Esophagus squamous epithelium (tissue), 5 donors: ENCODE measurements at regions not wholly inside any gene's neighbourhood (a gene's known extent, or its start where the extent isn't known, plus 50 kb on each side); places are given as distances from the start of the nearest gene placed in this dataset.

Source experiments
- DNase-seq: peaks from one replicate; lab custom pipeline; 2025; lab: John Stamatoyannopoulos, UW
- H3K27ac ChIP-seq, 4 donors: fragments of 200-600 bp; sonication (generic); one replicate each; pipeline ENCODE4 v1.5.1; 2016 to 2019; ENCODE audit warnings: mild to moderate bottlenecking in 1 of 4
- H3K27me3 ChIP-seq, 4 donors: fragments of 200-600 bp; sonication (generic); 1 replicate in 3 of 4; 2 replicates in 1 of 4; pipeline versions ENCODE4 v1.5.1 to v1.6.0; 2017 to 2021; ENCODE audit warnings: antibody characterized with exemption in 1 of 4
- H3K36me3 ChIP-seq, 3 donors: fragments of 200-600 bp; sonication (generic); one replicate each; pipeline ENCODE4 v1.5.1; 2016 to 2019
- H3K4me1 ChIP-seq, 3 donors: fragments of 200-600 bp; sonication (generic); one replicate each; pipeline ENCODE4 v1.5.1; 2017 to 2019
- H3K4me3 ChIP-seq, 4 donors: fragments of 200-600 bp; sonication (generic); 1 replicate in 3 of 4; 2 replicates in 1 of 4; pipeline ENCODE4 v1.5.1; 2016 to 2019; ENCODE audit warnings: mild to moderate bottlenecking in 2 of 4, moderate library complexity in 1 of 4
- H3K9me3 ChIP-seq, 3 donors: fragments of 200-600 bp; sonication (generic); one replicate each; pipeline ENCODE4 v1.5.1; 2016 to 2019
- CTCF ChIP-seq, 6 experiments: fragments of 450-650 bp in 4 of 6; fragments of 200-600 bp in 2 of 6; sonication (generic) in 2 of 6; IDR thresholded peaks; one replicate each; pipeline ENCODE4 v1.5.1; 2016 to 2019; ENCODE audit warnings: antibody characterized with exemption in 6 of 6, mild to moderate bottlenecking in 4 of 6, moderate library complexity in 4 of 6
- POLR2A ChIP-seq, 4 donors: fragments of 450-650 bp; IDR thresholded peaks; one replicate each; pipeline ENCODE4 v1.6.1; 2017; ENCODE audit warnings: antibody characterized with exemption in 4 of 4, mild to moderate bottlenecking in 4 of 4, moderate library complexity in 3 of 4
- WGBS, 2 donors: methylation state at CpG; one replicate each; pipeline ENCODE4 v1.1.5; 2018; 5-methylcytosine and 5-hydroxymethylcytosine counted together
- intact Hi-C: fragments of 100-400 bp; cut with DNase I; formaldehyde crosslinking; loops from one replicate; pipeline ENCODE4 v1.15.0; 2022
- donor health status: DM: yes; HTN: yes; CAD: no.

- Histone ChIP-seq H3K4me3 (no peak overlapping the region), H3K4me1 (peaks cover 6 to 31% (median 7%) of the 10 kb centered on the region in 3 donors), H3K27ac (peak overlapping the region in 2 of 4 donors; percentile 22 to 28), H3K36me3 (no peaks in the 10 kb centered on the region), H3K9me3 (no peaks in the 10 kb centered on the region), H3K27me3 (no peaks in the 10 kb centered on the region)
- TF ChIP-seq POLR2A (IDR thresholded peaks at IDR 0.05) (no peak), CTCF (IDR thresholded peaks at IDR 0.05) (no peak)
- intact Hi-C loops: no loop called here
- 59 to 63% methylated on average over 4 to 8 of the region's 10 CpGs for WGBS, 2 donors
- no peak for DNase-seq
Measured at GRCh38 chr2:128442891-128443302, 124.2 kb upstream of the HS6ST1 start.

- DNase-seq: no peak
- 83 to 92% methylated on average over 4 to 5 of the region's 7 CpGs for WGBS, 2 donors
- intact Hi-C loops: no loop called here
Measured at GRCh38 chr2:128444121-128444771, 125.6 kb upstream of the HS6ST1 start.

GRCh38 chr2:128444816-128445522 lies 126.3 kb upstream of the HS6ST1 start:
- H3K36me3 ChIP-seq: no peaks in the 10 kb centered on the region
- H3K27me3 ChIP-seq: no peaks in the 10 kb centered on the region
- intact Hi-C loops: no loop called here
- no peaks in the 10 kb centered on the region for H3K9me3 ChIP-seq
- peak overlapping the region in 1 of 4 donors; percentile 33 for H3K27ac ChIP-seq
- DNase-seq: no peak
- 59 to 60% methylated on average over 6 to 10 of the region's 10 CpGs for WGBS, 2 donors
- H3K4me3 ChIP-seq: no peak overlapping the region
- no peak for TF ChIP-seq CTCF (IDR thresholded peaks at IDR 0.05)
- no peak for TF ChIP-seq POLR2A (IDR thresholded peaks at IDR 0.05)
- peaks cover 6 to 31% (median 7%) of the 10 kb centered on the region in 3 donors for H3K4me1 ChIP-seq

More at GRCh38 chr2:128444121-128444771, 125.6 kb upstream of the HS6ST1 start:
- Histone ChIP-seq H3K9me3 (no peaks in the 10 kb centered on the region), H3K36me3 (no peaks in the 10 kb centered on the region), H3K4me1 (peaks cover 6 to 31% (median 7%) of the 10 kb centered on the region in 3 donors), H3K4me3 (no peak overlapping the region), H3K27me3 (no peaks in the 10 kb centered on the region), H3K27ac (peak overlapping the region in 1 of 4 donors; percentile 33)
- TF ChIP-seq CTCF (IDR thresholded peaks at IDR 0.05) (no peak), POLR2A (IDR thresholded peaks at IDR 0.05) (no peak)

GRCh38 chr2:128445523-128445900 lies 126.8 kb upstream of the HS6ST1 start:
- Histone ChIP-seq H3K27ac (peak overlapping the region in 1 of 4 donors; percentile 33), H3K9me3 (no peaks in the 10 kb centered on the region), H3K4me1 (peaks cover 6 to 31% (median 7%) of the 10 kb centered on the region in 3 donors), H3K4me3 (no peak overlapping the region), H3K36me3 (no peaks in the 10 kb centered on the region), H3K27me3 (no peaks in the 10 kb centered on the region)
- 79 to 83% methylated on average over 4 of the region's 4 CpGs for WGBS, 2 donors
- intact Hi-C loops: no loop called here
- TF ChIP-seq CTCF (IDR thresholded peaks at IDR 0.05): no peak
- no peak for TF ChIP-seq POLR2A (IDR thresholded peaks at IDR 0.05)
- no peak for DNase-seq
